Activated naive CD4-positive, alpha-beta T cell treated with anti-CD3 and anti-CD28 coated beads, Interleukin-2, amount 50 U/mL, for 24 hours (primary cell): ENCODE measurements at regions not wholly inside any gene's neighbourhood (a gene's known extent, or its start where the extent isn't known, plus 50 kb on each side); places are given as distances from the start of the nearest gene placed in this dataset.
"Not testable (repeated sequence)": the region's sequence is repeated elsewhere in the genome, so short reads cannot be mapped to it uniquely, and the experiment has no call there.

Source experiments
- H3K27ac Mint-ChIP-seq: one replicate; pipeline ENCODE4 v1.8.0; 2021; ENCODE audit warnings: mild to moderate bottlenecking, mixed read lengths
- H3K27me3 Mint-ChIP-seq: one replicate; pipeline ENCODE4 v1.8.0; 2021; ENCODE audit warnings: mixed read lengths
- H3K36me3 Mint-ChIP-seq: one replicate; pipeline ENCODE4 v1.8.0; 2021; ENCODE audit warnings: mixed read lengths
- H3K4me1 Mint-ChIP-seq: one replicate; pipeline ENCODE4 v1.8.0; 2021; ENCODE audit warnings: mixed read lengths
- H3K4me3 Mint-ChIP-seq: one replicate; pipeline ENCODE4 v1.8.0; 2021; ENCODE audit warnings: mild to moderate bottlenecking, mixed read lengths
- H3K9me3 Mint-ChIP-seq: one replicate; pipeline ENCODE4 v1.8.0; 2021; ENCODE audit warnings: mixed read lengths

- not testable (repeated sequence) for H3K4me3 Mint-ChIP-seq, H3K27me3 Mint-ChIP-seq, H3K36me3 Mint-ChIP-seq, H3K9me3 Mint-ChIP-seq, H3K27ac Mint-ChIP-seq
- peaks cover 11% of the 10 kb centered on the region for H3K4me1 Mint-ChIP-seq
Measured at GRCh38 chr5:53412499-53412898, 67.9 kb upstream of the FST start.

DNA sequence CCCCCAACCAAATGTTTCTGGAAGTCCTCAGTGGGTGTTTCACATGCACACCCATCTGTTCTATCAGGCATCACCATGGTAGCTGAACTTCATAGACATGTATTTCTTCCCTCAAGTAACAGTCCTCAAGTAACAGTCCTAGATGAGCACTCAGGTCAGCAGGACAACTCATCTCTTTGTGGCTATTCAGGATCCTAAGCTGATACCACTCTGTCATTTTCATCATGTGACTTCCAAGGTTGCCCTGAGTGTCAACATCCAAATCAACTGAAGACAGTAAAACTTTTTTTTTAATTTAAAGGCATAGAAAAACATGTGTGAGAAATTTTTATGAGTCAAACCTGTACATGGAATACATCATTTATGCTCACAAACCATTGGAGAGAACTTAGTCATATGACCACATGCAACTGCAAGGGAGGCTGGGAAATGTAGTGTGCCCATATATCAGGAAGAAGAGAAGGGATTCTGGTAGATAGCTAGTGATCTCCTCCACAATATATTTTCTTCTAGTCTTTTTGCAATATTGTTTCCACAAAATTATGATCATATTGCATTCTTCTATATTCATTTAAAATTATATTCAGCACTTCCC, 64.2 kb upstream of the FST start:
- H3K9me3 Mint-ChIP-seq: no peaks in the 10 kb centered on the region
- H3K4me1 Mint-ChIP-seq: peaks cover 7% of the 10 kb centered on the region
- peaks cover 4% of the 10 kb centered on the region for H3K27me3 Mint-ChIP-seq
- no peaks in the 10 kb centered on the region for H3K36me3 Mint-ChIP-seq
- H3K4me3 Mint-ChIP-seq: no peak overlapping the region
- no peak overlapping the region for H3K27ac Mint-ChIP-seq

DNA sequence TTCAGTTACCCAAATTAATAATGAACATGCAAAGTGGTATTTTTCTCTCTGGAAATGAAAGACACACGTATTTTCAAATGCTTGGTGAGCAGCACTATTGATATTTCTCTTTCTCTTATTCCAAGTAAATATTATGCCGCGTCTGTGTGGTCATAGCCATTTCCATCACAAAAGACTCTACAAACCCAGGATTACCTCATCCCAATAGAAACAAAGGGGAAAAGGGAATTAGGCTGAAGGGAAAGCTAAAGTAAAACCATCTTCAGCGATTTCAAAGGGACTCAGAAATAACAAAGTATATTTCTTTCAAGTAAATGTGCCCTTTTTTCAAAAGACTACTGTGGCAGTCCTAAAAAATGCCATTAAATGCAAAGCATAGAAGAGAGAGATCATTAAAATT, 62.0 kb upstream of the FST start:
- no peaks in the 10 kb centered on the region for H3K4me1 Mint-ChIP-seq
- no peaks in the 10 kb centered on the region for H3K9me3 Mint-ChIP-seq
- H3K27me3 Mint-ChIP-seq: peaks cover 4% of the 10 kb centered on the region
- H3K27ac Mint-ChIP-seq: no peak overlapping the region
- no peak overlapping the region for H3K4me3 Mint-ChIP-seq
- no peaks in the 10 kb centered on the region for H3K36me3 Mint-ChIP-seq

GRCh38 chr5:53418826-53419658, 61.4 kb upstream of the FST start:
- Mint-ChIP-seq H3K4me3 (no peak overlapping the region), H3K27ac (no peak overlapping the region), H3K27me3 (peaks cover 4% of the 10 kb centered on the region), H3K4me1 (no peaks in the 10 kb centered on the region), H3K9me3 (no peaks in the 10 kb centered on the region), H3K36me3 (no peaks in the 10 kb centered on the region)

DNA sequence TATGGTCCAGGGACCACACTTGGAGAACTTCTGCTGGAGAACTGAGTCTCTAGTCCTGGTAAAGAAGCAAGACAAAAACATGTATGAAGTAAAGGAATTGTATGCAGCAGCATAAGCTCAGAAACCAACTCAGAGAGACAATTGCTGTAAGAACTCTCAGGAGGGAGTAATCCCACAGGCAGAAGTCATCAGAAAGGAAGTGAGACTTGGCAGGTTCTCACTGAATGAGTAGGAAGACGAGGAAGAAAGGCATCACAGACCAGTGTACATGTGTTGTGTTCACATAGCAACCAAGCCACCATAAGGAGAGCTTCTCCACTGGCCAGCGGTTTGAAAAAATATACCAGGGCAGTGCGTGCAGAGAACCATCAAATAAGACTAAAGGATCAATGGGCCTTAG, 57.9 kb upstream of the FST start:
- no peak overlapping the region for H3K27ac Mint-ChIP-seq
- no peaks in the 10 kb centered on the region for H3K9me3 Mint-ChIP-seq
- H3K36me3 Mint-ChIP-seq: no peaks in the 10 kb centered on the region
- no peaks in the 10 kb centered on the region for H3K4me1 Mint-ChIP-seq
- H3K4me3 Mint-ChIP-seq: no peak overlapping the region
- H3K27me3 Mint-ChIP-seq: peaks cover 2% of the 10 kb centered on the region

DNA sequence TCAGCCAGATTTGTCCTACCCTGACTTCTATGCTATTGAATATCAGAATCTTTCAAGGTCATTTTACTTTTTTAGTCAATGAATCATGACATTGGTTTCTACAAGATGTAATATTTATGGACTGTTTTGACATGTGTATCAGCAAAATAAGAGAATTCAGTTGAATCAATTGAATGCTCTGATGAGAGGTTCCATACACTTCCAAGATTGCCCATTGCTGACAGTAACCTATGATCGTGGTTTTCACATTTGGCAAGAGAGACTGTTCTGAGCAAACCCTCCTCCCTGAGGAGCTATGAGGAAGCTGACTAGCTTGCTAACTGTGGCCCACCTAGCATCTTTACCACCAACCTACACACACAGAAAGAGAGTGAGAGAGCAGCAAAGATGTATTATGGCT, 56.7 kb upstream of the FST start:
- Mint-ChIP-seq H3K36me3 (no peaks in the 10 kb centered on the region), H3K27me3 (peaks cover 2% of the 10 kb centered on the region), H3K9me3 (no peaks in the 10 kb centered on the region), H3K27ac (no peak overlapping the region), H3K4me3 (no peak overlapping the region), H3K4me1 (no peaks in the 10 kb centered on the region)

DNA sequence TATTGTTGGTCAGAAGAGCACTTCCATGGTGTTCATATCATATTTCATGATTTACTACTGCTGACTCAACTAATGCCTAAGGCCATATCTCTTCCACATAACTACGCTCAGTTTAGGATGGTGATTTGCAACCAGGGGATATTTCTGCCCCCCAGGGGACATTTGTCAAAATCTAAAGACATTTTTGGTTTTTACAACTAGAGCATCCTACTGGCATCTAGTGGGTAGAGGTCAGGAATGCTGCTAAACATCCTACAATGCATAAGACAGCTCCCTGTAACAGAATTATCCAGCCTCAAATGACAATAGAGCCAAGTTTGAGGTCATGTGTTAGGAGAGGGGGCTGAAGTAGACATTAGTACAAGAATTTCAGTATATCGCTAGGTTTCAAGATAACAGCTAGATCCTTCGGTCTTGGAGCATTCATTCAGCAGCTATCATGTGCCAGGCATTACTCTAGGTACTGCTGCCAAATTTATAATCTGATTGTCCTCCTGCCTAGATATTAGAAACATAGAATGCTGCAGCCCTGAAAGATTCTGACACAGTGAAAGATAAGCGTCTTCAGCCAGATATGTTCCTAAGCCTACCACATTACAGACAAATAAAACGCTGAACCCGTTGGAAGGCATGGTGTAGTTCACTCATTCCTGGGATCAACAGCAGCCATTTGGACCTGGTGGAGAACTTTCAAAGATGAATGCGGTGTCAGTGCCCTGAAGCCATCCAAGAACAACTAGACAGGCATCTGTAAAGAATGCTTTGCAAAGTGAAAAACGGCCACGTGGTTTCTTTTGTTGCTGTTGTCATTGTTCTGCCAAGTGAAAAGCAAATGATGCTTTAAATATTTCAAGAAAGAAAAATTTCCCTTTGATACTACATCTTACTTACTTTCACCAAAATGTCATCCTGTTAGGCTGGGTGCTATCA, 55.5 kb upstream of the FST start:
- no peaks in the 10 kb centered on the region for H3K4me1 Mint-ChIP-seq
- H3K36me3 Mint-ChIP-seq: no peaks in the 10 kb centered on the region

GRCh38 chr5:53425687-53426511, 54.5 kb upstream of the FST start:
- no peak overlapping the region for H3K4me3 Mint-ChIP-seq
- peaks cover 3% of the 10 kb centered on the region for H3K27me3 Mint-ChIP-seq
- H3K36me3 Mint-ChIP-seq: no peaks in the 10 kb centered on the region
- H3K9me3 Mint-ChIP-seq: no peaks in the 10 kb centered on the region
- no peaks in the 10 kb centered on the region for H3K4me1 Mint-ChIP-seq
- no peak overlapping the region for H3K27ac Mint-ChIP-seq

More for the DNA sequence above, 55.5 kb upstream of the FST start:
- no peak overlapping the region for H3K27ac Mint-ChIP-seq
- no peak overlapping the region for H3K4me3 Mint-ChIP-seq
- no peaks in the 10 kb centered on the region for H3K9me3 Mint-ChIP-seq
- peaks cover 3% of the 10 kb centered on the region for H3K27me3 Mint-ChIP-seq

DNA sequence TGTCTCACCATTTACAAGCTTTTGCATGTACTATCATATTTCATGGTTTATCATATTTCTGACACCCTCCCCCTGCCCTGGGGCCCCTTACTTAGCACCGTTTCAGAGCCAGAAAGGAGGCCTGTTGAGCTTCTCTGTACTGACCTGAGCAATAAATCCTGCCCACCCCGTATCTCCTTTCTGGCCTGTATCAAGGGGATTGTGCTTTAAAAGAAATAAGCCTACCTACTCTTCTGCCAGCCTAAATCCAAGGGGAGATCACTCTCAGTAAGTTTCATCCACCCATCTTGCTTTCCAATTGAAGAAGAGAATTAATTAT, 54.0 kb upstream of the FST start:
- no peak overlapping the region for H3K27ac Mint-ChIP-seq
- no peaks in the 10 kb centered on the region for H3K9me3 Mint-ChIP-seq
- no peak overlapping the region for H3K4me3 Mint-ChIP-seq
- H3K4me1 Mint-ChIP-seq: no peaks in the 10 kb centered on the region
- no peaks in the 10 kb centered on the region for H3K36me3 Mint-ChIP-seq
- H3K27me3 Mint-ChIP-seq: peaks cover 4% of the 10 kb centered on the region

GRCh38 chr5:53426878-53427277, 53.6 kb upstream of the FST start:
- Mint-ChIP-seq H3K9me3 (no peaks in the 10 kb centered on the region), H3K27me3 (peaks cover 5% of the 10 kb centered on the region), H3K36me3 (no peaks in the 10 kb centered on the region), H3K4me3 (no peak overlapping the region), H3K4me1 (no peaks in the 10 kb centered on the region), H3K27ac (no peak overlapping the region)

DNA sequence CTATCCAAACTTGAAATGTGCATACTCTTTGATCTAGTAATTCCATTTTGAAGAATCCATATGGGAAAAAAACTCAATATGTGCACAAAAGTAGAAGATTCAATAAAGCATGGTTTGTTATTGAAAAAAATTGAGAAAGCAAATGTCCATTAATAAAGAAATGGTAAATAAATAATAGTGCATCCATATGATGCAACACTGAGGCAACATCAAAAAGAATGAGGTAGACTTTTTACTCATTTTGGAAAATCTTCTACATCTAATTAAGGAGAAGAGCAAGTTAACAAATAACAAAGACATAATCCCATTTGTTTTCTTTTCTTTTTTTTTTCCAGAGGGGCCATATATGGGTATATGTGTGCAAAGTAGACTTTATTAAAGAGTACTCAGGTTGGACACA, 52.5 kb upstream of the FST start:
- H3K27me3 Mint-ChIP-seq: peaks cover 5% of the 10 kb centered on the region
- no peaks in the 10 kb centered on the region for H3K36me3 Mint-ChIP-seq
- H3K4me1 Mint-ChIP-seq: no peaks in the 10 kb centered on the region
- no peak overlapping the region for H3K27ac Mint-ChIP-seq
- no peaks in the 10 kb centered on the region for H3K9me3 Mint-ChIP-seq
- H3K4me3 Mint-ChIP-seq: no peak overlapping the region

DNA sequence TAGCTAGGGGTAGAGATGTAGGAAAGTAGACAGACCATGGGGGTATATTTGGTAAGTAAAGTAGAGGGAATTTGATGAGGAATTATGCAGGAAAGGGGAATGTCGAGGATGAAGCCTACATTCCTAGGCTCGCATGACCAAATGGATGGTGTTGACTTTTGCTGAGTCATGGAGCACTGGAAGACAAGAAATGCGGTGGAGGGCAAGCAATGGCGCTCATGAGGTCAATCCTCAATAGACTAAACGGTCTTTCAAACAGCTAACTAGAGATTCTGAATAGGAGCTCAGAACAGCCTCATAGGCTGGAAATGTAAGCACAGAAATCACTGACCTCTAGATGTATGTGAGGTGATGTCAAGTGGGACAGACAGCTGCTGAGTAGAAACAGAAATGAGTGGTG, 50.7 kb upstream of the FST start:
- Mint-ChIP-seq H3K27ac (no peak overlapping the region), H3K4me1 (no peaks in the 10 kb centered on the region), H3K36me3 (no peaks in the 10 kb centered on the region), H3K9me3 (no peaks in the 10 kb centered on the region), H3K27me3 (peaks cover 5% of the 10 kb centered on the region), H3K4me3 (no peak overlapping the region)

- no peaks in the 10 kb centered on the region for H3K9me3 Mint-ChIP-seq
- no peak overlapping the region for H3K4me3 Mint-ChIP-seq
- no peaks in the 10 kb centered on the region for H3K36me3 Mint-ChIP-seq
- H3K4me1 Mint-ChIP-seq: no peaks in the 10 kb centered on the region
- H3K27ac Mint-ChIP-seq: no peak overlapping the region
- peaks cover 7% of the 10 kb centered on the region for H3K27me3 Mint-ChIP-seq
Measured at GRCh38 chr5:53430618-53431252, 49.7 kb upstream of the FST start.
